Sigmoid colon (tissue), 3 donors: ENCODE measurements at regions not wholly inside any gene's neighbourhood (a gene's known extent, or its start where the extent isn't known, plus 50 kb on each side); places are given as distances from the start of the nearest gene placed in this dataset.

ENCODE experiments used
- CTCF ChIP-seq, 4 experiments: fragments of 450-650 bp in 3 of 4; fragments of 200-600 bp in 1 of 4; IDR thresholded peaks; one replicate each; pipeline ENCODE4 v1.5.1; 2016 to 2019; ENCODE audit warnings: antibody characterized with exemption in 4 of 4, mild to moderate bottlenecking in 3 of 4, moderate library complexity in 2 of 4
- POLR2A ChIP-seq, 2 donors: fragments of 450-650 bp; IDR thresholded peaks; one replicate each; pipeline ENCODE4 v1.6.1; 2016; ENCODE audit warnings: antibody characterized with exemption in 2 of 2, mild to moderate bottlenecking in 2 of 2, moderate library complexity in 2 of 2

- no peak for TF ChIP-seq CTCF (IDR thresholded peaks at IDR 0.05)
- no peak for TF ChIP-seq POLR2A (IDR thresholded peaks at IDR 0.05)
These were observed 264.6 kb upstream of the RASGEF1B start for GRCh38 chr4:81736324-81736723.
